H9 (cell line): ENCODE measurements at regions not wholly inside any gene's neighbourhood (a gene's known extent, or its start where the extent isn't known, plus 50 kb on each side); places are given as distances from the start of the nearest gene placed in this dataset.
"Not testable (repeated sequence)": the region's sequence is repeated elsewhere in the genome, so short reads cannot be mapped to it uniquely, and the experiment has no call there.

Experiments
- DNase-seq: peaks from one replicate; pipeline ENCODE4 v3.0.0-alpha.2; 2017
- H2AFZ ChIP-seq: one replicate; pipeline ENCODE4 v1.6.1; 2013; ENCODE audit warnings: mild to moderate bottlenecking, low read length, control low read depth, moderate library complexity
- H2AK5ac ChIP-seq: 2 replicates; pipeline ENCODE4 v1.6.1; 2013; ENCODE audit warnings: low read length, control low read depth, mixed read lengths; ENCODE audit not compliant: insufficient read length
- H2BK120ac ChIP-seq: one replicate; pipeline ENCODE4 v1.6.1; 2013; ENCODE audit warnings: low read depth, mild to moderate bottlenecking, low read length, control low read depth, inconsistent platforms; ENCODE audit not compliant: poor library complexity, severe bottlenecking
- H2BK12ac ChIP-seq: 2 replicates; pipeline ENCODE4 v1.6.1; 2013; ENCODE audit warnings: low read length, control low read depth, mixed read lengths, low read depth; ENCODE audit not compliant: insufficient read length
- H2BK15ac ChIP-seq: 2 replicates; pipeline ENCODE4 v1.6.1; 2013; ENCODE audit warnings: low read depth, low read length, control low read depth
- H2BK20ac ChIP-seq: one replicate; pipeline ENCODE4 v1.6.1; 2013; ENCODE audit warnings: low read depth, mild to moderate bottlenecking, low read length, control low read depth, inconsistent platforms; ENCODE audit not compliant: poor library complexity, severe bottlenecking
- H2BK5ac ChIP-seq: 2 replicates; pipeline ENCODE4 v1.6.1; 2013; ENCODE audit warnings: low read length, control low read depth, mixed read lengths; ENCODE audit not compliant: insufficient read length
- H3K14ac ChIP-seq: 2 replicates; pipeline ENCODE4 v1.6.1; 2013; ENCODE audit warnings: low read length, control low read depth; ENCODE audit not compliant: insufficient read depth
- H3K18ac ChIP-seq: 2 replicates; pipeline ENCODE4 v1.6.1; 2013; ENCODE audit warnings: low read depth, mild to moderate bottlenecking, mixed read lengths, low read length, control low read depth; ENCODE audit not compliant: insufficient read length
- H3K23ac ChIP-seq: 2 replicates; pipeline ENCODE4 v1.6.1; 2013; ENCODE audit warnings: low read length, control low read depth, mixed read lengths, low read depth; ENCODE audit not compliant: insufficient read length
- H3K23me2 ChIP-seq: 2 replicates; pipeline ENCODE4 v1.6.1; 2013; ENCODE audit warnings: low read depth, mild to moderate bottlenecking, mixed read lengths, low read length, control low read depth; ENCODE audit not compliant: insufficient read length, poor library complexity, severe bottlenecking
- H3K27ac ChIP-seq: 2 replicates; pipeline ENCODE4 v1.5.1; 2013; ENCODE audit warnings: low read length, control low read depth, mixed read lengths, low read depth; ENCODE audit not compliant: insufficient read length
- H3K27me3 ChIP-seq: 2 replicates; pipeline ENCODE4 v1.6.1; 2013; ENCODE audit warnings: low read length, control low read depth, inconsistent platforms; ENCODE audit not compliant: insufficient read depth
- H3K4ac ChIP-seq: 2 replicates; pipeline ENCODE4 v1.6.1; 2013; ENCODE audit warnings: low read depth, mild to moderate bottlenecking, control low read depth, inconsistent platforms, low read length, moderate library complexity
- H3K4me1 ChIP-seq: 2 replicates; pipeline ENCODE4 v1.6.1; 2013; ENCODE audit warnings: low read length, control low read depth, inconsistent platforms; ENCODE audit not compliant: insufficient read depth
- H3K4me2 ChIP-seq: 2 replicates; pipeline ENCODE4 v1.6.1; 2013; ENCODE audit warnings: low read length, control low read depth, mixed read lengths; ENCODE audit not compliant: insufficient read length, insufficient read depth
- H3K56ac ChIP-seq: 2 replicates; pipeline ENCODE4 v1.6.1; 2013; ENCODE audit warnings: low read depth, mild to moderate bottlenecking, mixed read lengths, low read length, control low read depth; ENCODE audit not compliant: insufficient read length
- H3K79me1 ChIP-seq: 2 replicates; pipeline ENCODE4 v1.6.1; 2013; ENCODE audit warnings: low read depth, mild to moderate bottlenecking, moderate library complexity, low read length, control low read depth, inconsistent platforms; ENCODE audit not compliant: insufficient read depth, poor library complexity, severe bottlenecking
- H3K79me2 ChIP-seq: 2 replicates; pipeline ENCODE4 v1.6.1; 2013; ENCODE audit warnings: low read length, control low read depth, inconsistent platforms; ENCODE audit not compliant: insufficient read depth
- H3K9ac ChIP-seq: 2 replicates; pipeline ENCODE4 v1.6.1; 2013; ENCODE audit warnings: low read length, control low read depth, mixed read lengths; ENCODE audit not compliant: insufficient read length; ENCODE audit errors: extremely low read depth
- H3K9me3 ChIP-seq: one replicate; pipeline ENCODE4 v1.6.1; 2013; ENCODE audit warnings: low read depth, low read length, inconsistent platforms; ENCODE audit not compliant: control insufficient read depth
- H3T11ph ChIP-seq: one replicate; pipeline ENCODE4 v1.6.1; 2013; ENCODE audit warnings: mild to moderate bottlenecking, low read length, control low read depth, inconsistent platforms
- H4K20me1 ChIP-seq: one replicate; pipeline ENCODE4 v1.6.1; 2013; ENCODE audit not compliant: control insufficient read depth, insufficient read length, insufficient read depth
- H4K5ac ChIP-seq: 2 replicates; pipeline ENCODE4 v1.6.1; 2013; ENCODE audit warnings: low read depth, mild to moderate bottlenecking, mixed read lengths, low read length, control low read depth; ENCODE audit not compliant: insufficient read length
- H4K8ac ChIP-seq: replicated peaks from 2 replicates; pipeline ENCODE4 v1.6.1; 2013; ENCODE audit warnings: low read length, control low read depth, mixed read lengths, low read depth; ENCODE audit not compliant: insufficient read length
- H4K91ac ChIP-seq: 2 replicates; pipeline ENCODE4 v1.6.1; 2013; ENCODE audit warnings: low read depth, mild to moderate bottlenecking, moderate library complexity, mixed read lengths, low read length, control low read depth; ENCODE audit not compliant: insufficient read length
- H3K27ac Mint-ChIP-seq, 3 experiments: 2 replicates in 2 of 3; 3 replicates in 1 of 3; pipeline ENCODE4 v1.8.0; 2020 to 2021; ENCODE audit warnings: mixed read lengths in 3 of 3, mild to moderate bottlenecking in 1 of 3, moderate library complexity in 1 of 3
- H3K27me3 Mint-ChIP-seq: 2 replicates; pipeline ENCODE4 v1.8.0; 2021; ENCODE audit warnings: low read depth, mild to moderate bottlenecking, moderate library complexity, mixed read lengths
- H3K36me3 Mint-ChIP-seq, 3 experiments: 2 replicates in 2 of 3; 3 replicates in 1 of 3; pipeline ENCODE4 v1.8.0; 2020 to 2021; ENCODE audit warnings: low read depth in 3 of 3, mixed read lengths in 3 of 3; ENCODE audit not compliant: insufficient read depth in 1 of 3
- H3K4me1 Mint-ChIP-seq, 2 experiments: 2 replicates each; pipeline ENCODE4 v1.8.0; 2020; ENCODE audit warnings: mixed read lengths in 2 of 2
- H3K4me3 Mint-ChIP-seq, 2 experiments: 2 replicates in 1 of 2; 3 replicates in 1 of 2; pipeline ENCODE4 v1.8.0; 2020 to 2021; ENCODE audit warnings: mild to moderate bottlenecking in 2 of 2, mixed read lengths in 2 of 2, moderate library complexity in 1 of 2
- H3K9me3 Mint-ChIP-seq, 2 experiments: 2 replicates in 1 of 2; 3 replicates in 1 of 2; pipeline ENCODE4 v1.8.0; 2020; ENCODE audit warnings: mild to moderate bottlenecking in 2 of 2, mixed read lengths in 2 of 2, moderate library complexity in 1 of 2
- WGBS: extraction: QIAGEN DNeasy Blood & Tissue Kit; methylation state at CpG from one replicate; pipeline ENCODE4 v1.1.7; 2013; ENCODE audit warnings: missing lambda C conversion rate, low lambda C conversion rate, mixed read lengths; ENCODE audit not compliant: insufficient read length; ENCODE audit errors: extremely low coverage; 5-methylcytosine and 5-hydroxymethylcytosine counted together
- TF ChIP-seq, protein P1 (sequence below): fragments of 200-600 bp; sonication (generic); conservative IDR thresholded peaks from 3 replicates; pipeline ENCODE4 v1.8.0; 2021; ENCODE audit warnings: antibody characterized with exemption, mild to moderate bottlenecking

DNA sequence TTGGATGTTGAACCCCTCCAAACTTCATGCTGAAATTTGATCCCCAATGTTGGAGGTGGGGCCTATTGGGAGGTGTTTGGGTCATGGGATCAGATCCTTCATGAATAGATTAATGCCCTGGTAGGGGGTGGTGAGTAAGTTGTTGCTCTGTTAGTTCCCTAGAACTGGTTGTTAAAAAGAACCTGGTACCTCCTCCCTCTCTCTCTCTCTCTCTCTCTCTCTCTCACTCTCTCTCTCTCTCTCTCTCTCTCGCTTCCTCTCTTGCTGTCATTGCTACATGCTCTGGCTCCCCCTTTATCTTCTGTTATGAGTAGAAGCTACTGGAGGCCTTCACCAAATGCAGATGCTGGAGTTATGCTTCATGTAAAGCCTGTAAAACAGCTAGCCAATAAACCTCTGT lies 498.2 kb upstream of the NR5A2 start:
- Histone ChIP-seq H3T11ph (no peak overlapping the region), H2AK5ac (no peak overlapping the region), H2AFZ (no peak overlapping the region), H4K8ac (no peak overlapping the region), H3K9ac (no peak overlapping the region), H3K23ac (no peak overlapping the region), H3K4ac (no peak overlapping the region), H2BK120ac (no peak overlapping the region), H3K27ac (no peak overlapping the region), H2BK12ac (no peak overlapping the region), H3K27me3 (no peaks in the 10 kb centered on the region), H3K18ac (no peak overlapping the region), H4K20me1 (no peaks in the 10 kb centered on the region), H4K91ac (no peak overlapping the region), H3K4me1 (no peaks in the 10 kb centered on the region), H3K14ac (no peak overlapping the region), H3K56ac (no peak overlapping the region), H3K79me1 (no peaks in the 10 kb centered on the region), H3K4me2 (no peak overlapping the region), H3K79me2 (no peaks in the 10 kb centered on the region), H2BK20ac (no peak overlapping the region), H2BK15ac (no peak overlapping the region), H4K5ac (no peak overlapping the region), H3K23me2 (no peaks in the 10 kb centered on the region), H2BK5ac (no peak overlapping the region), H3K9me3 (peaks cover 4% of the 10 kb centered on the region)
- Mint-ChIP-seq H3K4me3 (no peak overlapping the region), H3K27ac (no peak overlapping the region), H3K4me1 (peaks cover 4 to 9% of the 10 kb centered on the region in 2 experiments), H3K36me3 (peaks cover 9 to 18% (median 13%) of the 10 kb centered on the region in 3 experiments), H3K27me3 (no peaks in the 10 kb centered on the region), H3K9me3 (peaks cover 16 to 19% of the 10 kb centered on the region in 2 experiments)
- TF ChIP-seq, protein P1, sequence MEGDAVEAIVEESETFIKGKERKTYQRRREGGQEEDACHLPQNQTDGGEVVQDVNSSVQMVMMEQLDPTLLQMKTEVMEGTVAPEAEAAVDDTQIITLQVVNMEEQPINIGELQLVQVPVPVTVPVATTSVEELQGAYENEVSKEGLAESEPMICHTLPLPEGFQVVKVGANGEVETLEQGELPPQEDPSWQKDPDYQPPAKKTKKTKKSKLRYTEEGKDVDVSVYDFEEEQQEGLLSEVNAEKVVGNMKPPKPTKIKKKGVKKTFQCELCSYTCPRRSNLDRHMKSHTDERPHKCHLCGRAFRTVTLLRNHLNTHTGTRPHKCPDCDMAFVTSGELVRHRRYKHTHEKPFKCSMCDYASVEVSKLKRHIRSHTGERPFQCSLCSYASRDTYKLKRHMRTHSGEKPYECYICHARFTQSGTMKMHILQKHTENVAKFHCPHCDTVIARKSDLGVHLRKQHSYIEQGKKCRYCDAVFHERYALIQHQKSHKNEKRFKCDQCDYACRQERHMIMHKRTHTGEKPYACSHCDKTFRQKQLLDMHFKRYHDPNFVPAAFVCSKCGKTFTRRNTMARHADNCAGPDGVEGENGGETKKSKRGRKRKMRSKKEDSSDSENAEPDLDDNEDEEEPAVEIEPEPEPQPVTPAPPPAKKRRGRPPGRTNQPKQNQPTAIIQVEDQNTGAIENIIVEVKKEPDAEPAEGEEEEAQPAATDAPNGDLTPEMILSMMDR, result no peak
- no CpG with 5 or more reads among the region's 1 CpG for WGBS
- no peak for DNase-seq

DNA sequence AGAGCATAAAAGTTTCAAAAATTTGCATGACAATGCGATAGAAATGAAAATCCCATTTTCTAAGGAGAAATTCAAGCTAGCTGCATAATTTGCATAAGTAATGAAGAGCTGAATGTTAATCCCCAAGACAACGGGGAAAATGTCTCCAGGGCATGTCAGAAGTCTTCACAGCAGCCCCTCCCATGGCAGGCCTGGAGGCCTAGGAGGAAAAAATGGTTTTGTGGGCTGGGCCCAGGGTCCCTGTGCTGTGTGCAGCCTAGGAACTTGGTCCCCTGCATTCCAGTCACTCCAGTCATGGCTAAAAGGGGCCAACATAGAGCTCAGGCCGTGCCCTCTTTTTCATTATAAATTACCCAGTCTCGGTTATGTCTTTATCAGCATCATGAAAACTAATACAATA lies 494.1 kb upstream of the NR5A2 start:
- peaks cover 48 to 50% of the 10 kb centered on the region in 2 experiments for H3K9me3 Mint-ChIP-seq

More for the DNA sequence above, 494.1 kb upstream of the NR5A2 start:
- H3K23me2 ChIP-seq, H4K20me1 ChIP-seq, H3K56ac ChIP-seq, H2BK5ac ChIP-seq, H2AK5ac ChIP-seq, H4K8ac ChIP-seq, H4K5ac ChIP-seq, H3K4me3 Mint-ChIP-seq, H2BK20ac ChIP-seq, H3K23ac ChIP-seq, H3K27ac ChIP-seq, H3K9ac ChIP-seq, H4K91ac ChIP-seq, H3T11ph ChIP-seq, H3K4me2 ChIP-seq, H3K4me1 Mint-ChIP-seq, H3K79me1 ChIP-seq, H2BK120ac ChIP-seq, H3K27ac Mint-ChIP-seq, DNase-seq, H3K79me2 ChIP-seq, H2AFZ ChIP-seq, H3K4me1 ChIP-seq, H3K14ac ChIP-seq, H3K18ac ChIP-seq, H3K27me3 Mint-ChIP-seq, H2BK12ac ChIP-seq, H3K4ac ChIP-seq, H3K27me3 ChIP-seq, H2BK15ac ChIP-seq: not testable (repeated sequence)
- no CpG with 5 or more reads among the region's 4 CpGs for WGBS
- peaks cover 18% of the 10 kb centered on the region for H3K9me3 ChIP-seq
- peaks cover 20 to 45% (median 32%) of the 10 kb centered on the region in 3 experiments for H3K36me3 Mint-ChIP-seq
